ENCODE measurements at regions not wholly inside any gene's neighbourhood (a gene's known extent, or its start where the extent isn't known, plus 50 kb on each side); places are given as distances from the start of the nearest gene placed in this dataset.

DNA sequence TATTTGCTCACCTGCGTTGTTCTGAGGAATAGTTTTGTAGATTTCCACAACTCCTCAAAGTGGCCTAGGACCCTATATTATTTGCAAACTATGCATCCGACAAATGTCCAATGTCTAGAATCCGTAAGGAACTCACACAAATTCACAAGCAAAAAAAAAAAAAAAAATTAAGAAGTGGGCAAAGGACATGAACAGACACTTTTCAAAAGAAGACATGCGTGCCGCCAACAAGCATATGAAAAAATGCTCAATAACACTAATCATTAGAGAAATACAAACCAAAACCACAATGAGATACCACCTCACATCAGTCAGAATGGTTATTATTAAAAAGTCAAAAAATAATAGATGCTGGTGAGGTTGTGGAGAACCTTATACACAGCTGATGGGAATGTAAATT lies 398.5 kb upstream of the PROK2 start:
- DNase-seq (ENCODE audit: low read depth, low spot score), result no peak

DNA sequence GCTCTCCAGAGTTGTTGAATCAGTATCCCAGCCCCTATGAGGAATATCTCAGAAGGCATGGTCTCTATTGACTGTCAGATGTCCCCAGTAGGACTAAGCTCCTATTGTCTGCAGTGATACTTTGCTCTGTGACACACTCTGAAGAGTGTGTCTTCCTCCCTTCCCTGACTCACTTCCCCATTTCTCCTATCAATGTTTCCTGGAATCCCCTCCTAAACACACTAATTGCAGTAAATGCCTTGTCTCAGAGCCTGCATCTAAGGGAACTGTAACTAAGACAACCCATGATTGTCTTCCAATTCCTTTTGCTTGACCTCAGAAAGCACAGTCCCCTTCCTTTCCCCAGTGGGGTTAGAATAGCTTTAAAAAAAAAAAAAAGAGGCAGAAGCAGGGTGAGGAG lies 397.3 kb upstream of the PROK2 start:
- DNase-seq (ENCODE audit: low read depth, low spot score), result no peak

DNA sequence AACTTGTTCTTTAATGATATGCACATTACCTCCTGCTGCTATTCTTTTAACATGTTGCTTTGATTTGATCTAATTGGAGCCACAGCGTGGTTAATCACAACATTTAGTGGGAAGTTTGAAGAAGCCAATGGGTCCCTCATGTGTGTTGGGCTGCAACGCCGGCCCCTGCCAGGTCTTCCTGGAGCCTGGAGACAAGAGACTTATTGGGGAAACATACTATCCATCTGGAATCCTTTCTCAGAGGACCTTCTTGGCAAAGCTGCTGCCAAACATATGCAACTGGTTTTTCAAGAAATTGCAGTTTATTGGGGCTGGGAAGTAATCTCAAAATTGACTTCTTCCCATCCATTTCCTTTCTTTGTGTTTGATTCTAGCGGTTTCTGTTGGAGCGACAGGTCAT lies 396.3 kb upstream of the PROK2 start:
- DNase-seq (ENCODE audit: low read depth, low spot score), result no peak

DNA sequence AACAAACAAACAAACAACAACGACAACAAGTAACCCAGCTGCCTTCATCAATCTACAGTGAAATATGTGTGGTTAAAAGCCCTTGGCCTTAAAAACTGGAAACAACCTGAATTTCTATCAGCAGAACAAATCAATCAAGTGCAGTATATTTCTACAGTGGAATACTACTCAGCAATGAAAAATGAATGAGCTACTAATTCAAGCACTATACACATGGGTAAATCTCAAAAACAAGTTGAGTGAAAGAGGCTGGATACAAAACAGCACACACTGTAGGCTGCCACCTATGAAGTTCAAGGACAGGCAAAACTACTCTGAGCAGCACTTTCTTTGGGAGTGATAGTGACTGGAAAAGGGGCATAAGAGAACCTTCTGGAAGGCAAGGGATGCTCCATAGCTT lies 395.5 kb upstream of the PROK2 start:
- no peak for DNase-seq (ENCODE audit: low read depth, low spot score)

DNA sequence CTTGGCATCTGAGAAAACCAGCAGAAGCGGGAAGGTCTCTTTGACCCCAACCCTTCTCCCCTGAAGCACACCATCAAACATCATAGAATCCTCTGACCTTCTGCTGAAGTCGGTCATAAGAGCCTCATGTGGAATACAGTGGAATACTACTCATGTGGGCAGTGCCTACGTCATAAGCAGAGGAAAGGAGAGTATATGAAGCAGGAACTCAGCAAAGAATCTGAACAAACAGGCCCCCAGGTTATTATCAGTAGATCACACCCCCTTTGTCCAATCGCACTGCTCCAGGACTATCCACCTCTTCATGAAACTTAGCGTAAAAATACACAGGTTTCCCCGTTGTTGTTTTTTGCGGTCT lies 394.1 kb upstream of the PROK2 start:
- DNase-seq (ENCODE audit: low read depth, low spot score), result no peak

DNA sequence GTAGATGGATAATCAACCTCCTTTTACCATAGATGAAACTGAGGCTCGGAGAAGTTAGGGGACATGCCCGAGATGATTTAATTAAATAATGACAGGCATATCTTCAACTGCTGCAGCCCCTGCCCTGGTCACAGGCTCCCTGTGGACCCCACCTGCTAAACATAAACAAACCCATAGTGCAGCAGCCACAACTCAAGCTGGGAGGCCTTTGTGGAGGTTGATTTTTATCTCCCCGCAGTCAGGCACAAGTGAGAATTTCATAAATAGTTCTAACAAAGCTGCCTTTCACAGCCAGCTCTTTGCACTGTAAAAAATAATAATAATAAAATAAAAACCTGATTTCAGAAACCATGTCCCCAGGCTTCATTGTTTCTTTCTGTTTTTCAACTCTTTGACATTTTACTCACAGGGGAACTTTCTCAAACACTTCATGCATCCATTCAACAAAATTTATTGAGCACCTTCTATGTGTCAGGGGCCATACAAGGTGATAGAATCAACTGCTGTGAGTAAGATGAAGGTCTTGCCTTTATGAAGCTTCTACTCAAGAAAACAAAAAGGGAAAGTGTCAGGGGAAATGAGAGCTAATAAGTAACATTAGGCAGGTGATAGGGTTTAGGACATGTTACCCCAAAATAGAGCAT lies 393.6 kb upstream of the PROK2 start:
- no peak for DNase-seq (ENCODE audit: low read depth, low spot score)

DNA sequence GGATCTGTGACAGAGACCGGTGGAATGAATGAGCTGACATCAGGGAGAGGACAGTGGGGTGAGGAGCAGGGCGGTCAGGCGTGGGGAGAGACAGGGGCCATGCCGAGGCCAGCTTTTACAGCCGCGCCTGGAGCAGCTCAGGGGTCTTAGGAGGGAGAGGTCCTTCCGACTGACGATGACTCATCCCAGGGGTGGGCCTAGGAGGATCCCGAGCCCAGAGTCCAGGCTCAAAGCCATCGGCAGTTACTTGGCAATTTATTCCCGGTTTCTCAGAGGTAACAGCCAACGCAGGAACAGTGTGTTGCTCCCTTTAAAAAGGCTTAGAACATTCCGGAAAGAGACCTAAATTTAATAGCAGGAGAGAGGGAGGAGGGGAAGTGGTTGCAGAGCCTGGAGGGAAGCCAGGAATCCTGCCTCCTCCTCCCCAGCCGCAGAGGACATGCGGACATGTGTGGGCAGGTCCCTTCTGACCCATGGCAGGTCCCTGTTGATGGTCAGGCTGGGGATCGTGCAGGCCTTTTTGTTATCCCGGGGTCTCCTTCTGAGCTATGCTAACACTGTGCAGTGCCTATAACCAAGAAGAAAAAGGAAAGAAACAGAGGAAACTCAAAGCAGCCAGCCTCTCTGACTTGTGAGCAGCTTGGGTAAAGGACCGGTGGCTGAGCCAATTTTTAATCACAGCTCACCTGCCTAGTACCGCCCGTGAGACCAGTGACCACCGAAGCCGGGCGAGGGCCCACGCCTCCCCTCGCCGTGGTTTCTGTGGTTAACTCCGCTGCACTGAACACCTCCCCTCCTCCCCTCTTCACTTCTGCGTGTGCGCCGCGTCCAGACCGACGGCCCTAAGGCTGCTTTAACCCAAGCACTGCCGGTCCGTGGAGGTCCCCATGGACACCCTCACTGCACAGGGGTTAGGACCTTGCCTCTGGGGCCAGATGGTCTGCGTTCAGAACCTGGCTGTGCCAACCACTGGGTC lies 392.4 kb upstream of the PROK2 start:
- peak; percentile 32 for DNase-seq (ENCODE audit: low read depth, low spot score)

DNA sequence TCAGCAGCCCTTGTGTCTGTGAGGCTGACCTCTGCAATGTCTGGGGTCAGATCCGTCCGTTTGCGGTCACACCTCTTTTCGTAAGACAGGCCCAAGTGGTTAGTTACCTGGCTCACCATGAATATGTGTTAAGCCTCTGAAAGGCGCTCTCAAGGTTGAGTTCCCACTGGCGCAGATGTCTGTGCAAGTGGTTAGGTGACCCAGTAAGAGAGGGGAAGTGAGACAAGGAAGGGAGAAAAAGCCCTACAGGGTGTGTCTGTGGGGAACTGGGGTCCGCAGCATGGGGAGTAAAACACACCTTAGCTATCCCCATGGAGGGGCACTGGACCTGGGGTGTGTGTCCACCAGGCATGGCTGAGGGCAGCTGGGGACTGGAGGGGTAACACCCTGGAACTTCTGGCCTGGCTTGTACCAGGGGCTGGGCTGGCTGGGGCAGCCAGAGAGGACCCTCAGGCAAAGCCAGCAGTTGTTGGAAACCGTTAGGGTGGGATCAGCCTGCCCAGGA lies 391.6 kb upstream of the PROK2 start:
- no peak for DNase-seq (ENCODE audit: low read depth, low spot score)

DNA sequence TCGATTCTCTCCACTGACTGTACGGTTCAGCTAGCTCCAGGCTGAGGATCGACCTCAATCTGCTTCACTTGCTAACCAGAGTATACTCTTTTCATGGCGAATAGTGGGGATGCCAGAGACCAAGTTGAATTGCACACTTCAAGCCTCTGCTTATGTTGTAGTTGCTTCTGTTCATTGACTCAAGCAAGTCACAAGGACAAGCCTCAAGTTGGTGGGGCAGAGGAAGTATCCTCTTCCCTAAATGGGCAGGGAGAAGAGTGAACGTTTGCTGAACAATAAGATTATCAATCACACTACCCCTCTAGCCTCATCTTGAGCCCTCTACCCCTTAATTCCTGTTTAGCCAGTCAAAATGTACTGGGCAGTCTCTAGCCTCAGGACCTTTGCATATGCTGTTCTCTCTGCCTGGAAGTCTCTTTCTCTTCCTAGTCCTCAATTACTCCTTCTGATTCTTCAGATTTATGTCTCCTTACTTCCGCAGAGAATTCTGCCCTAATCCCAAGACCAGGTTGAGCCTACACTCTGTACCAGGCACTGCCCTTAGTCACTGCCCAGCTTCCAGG lies 390.4 kb upstream of the PROK2 start:
- DNase-seq (ENCODE audit: low read depth, low spot score), result no peak

DNA sequence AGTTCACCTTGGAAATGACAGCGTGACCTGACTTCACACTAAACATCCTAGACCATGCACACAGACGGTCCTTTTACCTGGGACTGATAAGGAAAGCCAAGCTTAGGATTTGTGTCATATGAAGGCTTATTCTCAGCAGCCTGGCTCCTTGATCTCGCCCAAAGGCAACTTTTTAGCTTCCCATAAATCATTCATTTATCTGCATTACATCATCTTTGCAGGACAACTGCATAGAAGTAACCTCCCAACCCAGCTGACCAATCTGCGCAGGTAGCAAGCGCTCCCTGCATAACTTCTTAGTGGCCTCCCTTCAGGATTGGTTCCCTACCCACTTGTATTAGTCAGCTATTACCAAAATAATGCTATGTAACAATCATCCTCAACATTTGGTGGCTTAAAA lies 389.9 kb upstream of the PROK2 start:
- DNase-seq (ENCODE audit: low read depth, low spot score), result no peak

DNA sequence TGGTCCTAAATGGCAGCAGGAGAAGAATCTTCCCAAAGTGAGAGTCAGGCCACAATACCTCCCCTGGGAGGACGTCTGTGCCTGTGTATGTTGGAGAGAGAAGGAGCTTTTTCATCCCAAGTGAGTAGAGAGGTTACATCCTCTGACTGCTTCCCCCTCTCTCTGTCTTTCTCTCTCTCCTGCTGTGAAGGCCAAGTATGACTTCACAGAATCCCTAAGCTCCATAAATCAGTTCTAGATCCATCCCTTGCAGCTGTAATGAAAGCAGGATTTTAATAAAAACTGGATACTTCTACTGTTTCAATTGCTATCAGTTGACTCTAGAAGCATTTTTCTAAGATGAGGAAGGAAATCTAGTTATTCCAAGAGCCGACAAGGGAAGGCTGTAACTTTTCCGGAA lies 389.1 kb upstream of the PROK2 start:
- DNase-seq (ENCODE audit: low read depth, low spot score), result no peak

DNA sequence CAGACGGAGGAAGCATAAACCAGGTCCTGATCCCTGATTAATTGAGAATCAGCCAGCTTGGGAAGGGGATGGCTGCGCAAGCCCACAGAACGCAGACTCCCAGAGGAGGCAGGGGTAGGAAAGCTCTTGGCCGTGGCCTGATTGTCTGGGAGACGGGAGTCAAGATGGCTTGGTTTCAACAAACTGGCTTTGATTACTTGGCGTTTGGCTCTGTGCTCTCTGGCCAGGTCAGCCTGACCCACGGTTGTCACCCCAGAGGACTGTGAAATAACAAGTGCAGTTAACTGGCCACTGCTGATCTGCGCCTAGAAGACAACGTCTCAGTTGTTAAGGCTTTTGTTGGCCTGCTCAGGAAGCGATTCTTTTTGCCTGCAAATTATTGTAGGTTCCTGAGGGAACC lies 387.0 kb upstream of the PROK2 start:
- DNase-seq (ENCODE audit: low read depth, low spot score), result no peak

DNA sequence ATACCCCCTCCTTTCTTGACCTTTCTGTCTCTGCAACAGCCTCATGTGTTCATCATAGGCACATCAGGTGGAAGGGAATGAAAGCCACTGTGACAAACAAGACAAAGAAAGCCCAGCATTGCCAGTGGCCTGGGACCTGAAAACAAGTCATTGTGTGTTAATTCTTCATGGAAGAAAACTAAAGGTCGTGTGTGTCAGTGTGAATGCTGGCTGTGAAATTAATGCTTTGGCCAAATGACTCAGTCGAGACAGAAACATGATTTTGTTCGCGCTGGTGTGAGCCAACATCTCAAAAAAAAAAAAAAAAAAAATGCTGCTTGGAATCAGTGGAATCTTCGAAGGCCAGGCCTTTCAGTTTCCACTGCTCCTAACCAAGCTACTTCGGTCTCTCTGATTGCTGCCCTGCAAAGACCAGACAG lies 386.5 kb upstream of the PROK2 start:
- DNase-seq (ENCODE audit: low read depth, low spot score), result peak; percentile 56

DNA sequence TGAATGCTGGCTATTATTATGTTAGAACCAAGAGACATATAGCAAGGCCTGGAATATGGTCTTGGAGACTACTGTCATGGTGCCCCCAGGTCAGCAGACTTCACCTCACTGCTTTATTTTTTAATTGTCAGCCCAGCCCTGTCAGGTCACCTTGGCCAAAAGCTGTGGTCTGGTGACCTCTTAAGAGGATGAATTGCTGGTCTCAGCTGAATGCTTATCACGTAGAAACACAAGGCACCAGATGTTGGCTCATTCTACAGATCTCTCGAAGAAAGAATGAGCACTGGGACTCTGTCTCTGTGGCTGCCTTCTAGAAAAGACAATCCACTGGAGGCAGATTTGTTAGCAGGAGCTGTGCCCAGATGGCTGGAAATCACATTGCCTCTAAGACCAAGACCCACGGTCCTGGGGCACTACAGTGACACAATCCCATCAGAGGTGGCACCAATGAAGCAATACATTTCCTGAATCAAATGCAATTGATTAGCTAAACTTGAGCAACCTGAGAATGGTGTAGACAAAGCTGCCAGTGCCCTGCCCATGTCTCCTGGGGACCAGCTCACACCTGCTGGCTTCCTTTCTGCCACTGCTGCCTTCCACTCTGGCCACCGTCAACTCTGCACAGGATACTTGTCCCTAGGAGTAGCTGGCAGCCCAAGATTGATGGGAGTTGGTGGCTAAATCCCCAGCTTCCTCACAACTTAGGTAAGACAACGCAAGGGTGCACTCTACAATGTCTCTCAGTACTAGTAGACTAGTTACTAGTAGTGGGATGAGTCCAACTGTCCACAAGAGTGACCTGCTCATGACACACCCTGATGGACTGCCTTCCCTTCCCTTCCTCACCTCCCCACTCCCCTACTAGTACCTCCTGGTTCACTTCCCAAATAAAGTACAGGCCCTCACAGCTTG lies 384.9 kb upstream of the PROK2 start:
- no peak for DNase-seq (ENCODE audit: low read depth, low spot score)

DNA sequence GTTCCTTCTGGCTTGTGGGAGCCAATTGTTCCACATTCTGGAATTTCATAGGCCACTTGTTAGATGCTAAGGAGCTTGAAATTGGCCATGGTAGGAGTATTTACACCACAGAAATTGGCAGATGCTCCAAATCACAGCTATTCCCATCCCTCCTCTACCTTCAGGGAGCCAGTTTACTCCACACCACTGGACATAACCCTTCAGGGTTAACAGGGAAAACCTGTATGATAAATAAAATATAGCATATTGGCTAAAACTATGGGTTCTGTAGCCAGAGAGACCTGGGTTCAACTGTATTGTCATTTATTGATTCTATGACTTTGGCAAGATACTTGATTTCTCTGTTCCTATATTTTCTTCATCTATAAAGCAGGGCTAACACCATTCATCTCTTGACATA lies 384.2 kb upstream of the PROK2 start:
- DNase-seq (ENCODE audit: low read depth, low spot score), result no peak

DNA sequence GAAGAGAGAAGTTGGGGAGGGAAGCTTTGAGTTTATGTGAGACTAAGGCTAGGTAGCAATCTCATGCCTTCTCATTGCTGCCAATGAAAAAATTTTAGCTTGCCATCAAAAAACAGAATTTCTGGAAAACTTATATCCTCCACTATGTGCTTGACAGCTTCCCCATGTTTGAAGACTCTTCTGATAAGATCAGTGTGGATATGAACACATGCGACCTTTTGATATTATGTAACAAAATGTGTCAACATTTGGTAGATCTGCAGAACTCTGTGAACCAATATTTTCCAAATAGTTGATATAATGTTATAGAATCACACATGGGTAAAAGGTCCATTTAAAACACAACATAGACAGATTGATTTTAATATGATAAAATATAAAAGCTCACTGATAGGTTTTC lies 380.9 kb upstream of the PROK2 start:
- no peak for DNase-seq (ENCODE audit: low read depth, low spot score)

DNA sequence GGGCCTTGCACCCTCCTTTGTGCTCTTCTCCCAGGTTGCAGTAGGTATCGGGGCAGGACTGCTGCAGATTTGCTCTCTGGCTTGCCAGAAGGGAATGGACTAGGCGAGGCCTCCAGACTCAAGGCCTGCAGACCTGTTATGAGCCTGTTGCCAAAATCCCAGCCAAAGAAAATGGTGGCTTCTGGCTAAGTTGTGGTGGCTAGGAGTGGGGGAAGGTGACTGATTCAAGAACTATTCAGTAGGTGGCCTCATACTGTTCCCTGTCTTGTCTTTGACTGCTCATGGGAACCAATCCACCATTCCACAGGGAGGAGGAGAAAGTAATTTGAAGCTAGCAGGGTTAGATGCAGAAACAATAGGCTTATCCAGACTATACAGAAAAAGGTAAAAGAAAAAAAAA lies 380.4 kb upstream of the PROK2 start:
- DNase-seq (ENCODE audit: low read depth, low spot score), result peak; percentile 26

DNA sequence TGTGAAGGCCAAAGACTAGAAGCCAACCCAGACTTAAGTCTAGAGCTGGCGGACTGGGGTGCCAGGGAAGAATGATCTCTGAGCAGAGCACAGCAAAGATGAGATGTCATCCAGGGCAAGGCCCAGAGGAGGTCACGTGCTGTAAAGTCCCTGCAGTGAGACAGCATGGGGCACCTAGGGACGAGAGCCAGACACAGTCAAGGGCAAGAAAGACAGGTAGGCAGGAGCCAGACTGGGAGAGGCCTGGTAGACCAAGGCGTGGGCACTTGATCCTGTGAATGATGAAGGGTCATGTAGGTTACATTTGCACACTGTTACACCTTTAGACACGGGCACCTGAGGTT lies 379.7 kb upstream of the PROK2 start:
- DNase-seq (ENCODE audit: low read depth, low spot score), result no peak

DNA sequence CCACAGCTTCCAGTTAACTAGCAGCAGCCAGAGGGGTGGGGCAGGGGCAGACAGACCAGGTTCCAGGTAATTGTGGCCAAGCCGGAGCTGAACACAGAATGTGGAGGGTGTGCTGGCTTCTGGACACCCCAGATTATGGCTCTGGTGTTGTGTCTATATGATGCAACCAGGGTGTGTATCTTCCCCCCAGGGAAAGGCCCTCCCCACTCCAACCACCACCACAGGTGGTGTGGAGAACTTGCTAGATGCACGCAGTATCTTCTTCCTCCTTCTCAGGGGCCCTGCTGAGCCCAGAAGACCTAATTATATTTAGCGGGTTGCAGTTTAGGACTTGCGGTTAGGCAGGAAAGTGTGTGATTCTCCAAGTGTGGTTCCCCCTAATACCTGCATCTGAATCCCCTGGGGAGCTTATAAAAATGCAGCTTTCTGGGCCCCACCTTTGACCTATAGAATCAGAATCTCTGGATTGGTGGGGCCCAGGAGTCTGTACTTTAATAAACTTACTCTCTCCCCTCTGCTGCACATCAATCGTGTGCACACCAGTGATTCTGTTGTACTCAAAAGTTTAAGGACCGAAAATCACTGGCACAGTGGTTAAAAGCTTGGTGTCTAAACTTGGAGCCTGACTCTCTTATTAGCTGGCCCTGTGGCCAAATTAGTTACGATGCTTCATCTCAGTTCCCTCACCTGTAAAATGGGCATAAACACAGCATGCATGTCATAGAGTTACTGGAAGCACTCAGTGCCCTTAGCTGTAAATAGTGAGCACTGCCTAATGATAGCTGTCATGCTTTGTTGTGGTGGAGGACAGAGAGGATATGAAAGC lies 379.1 kb upstream of the PROK2 start:
- no peak for DNase-seq (ENCODE audit: low read depth, low spot score)

DNA sequence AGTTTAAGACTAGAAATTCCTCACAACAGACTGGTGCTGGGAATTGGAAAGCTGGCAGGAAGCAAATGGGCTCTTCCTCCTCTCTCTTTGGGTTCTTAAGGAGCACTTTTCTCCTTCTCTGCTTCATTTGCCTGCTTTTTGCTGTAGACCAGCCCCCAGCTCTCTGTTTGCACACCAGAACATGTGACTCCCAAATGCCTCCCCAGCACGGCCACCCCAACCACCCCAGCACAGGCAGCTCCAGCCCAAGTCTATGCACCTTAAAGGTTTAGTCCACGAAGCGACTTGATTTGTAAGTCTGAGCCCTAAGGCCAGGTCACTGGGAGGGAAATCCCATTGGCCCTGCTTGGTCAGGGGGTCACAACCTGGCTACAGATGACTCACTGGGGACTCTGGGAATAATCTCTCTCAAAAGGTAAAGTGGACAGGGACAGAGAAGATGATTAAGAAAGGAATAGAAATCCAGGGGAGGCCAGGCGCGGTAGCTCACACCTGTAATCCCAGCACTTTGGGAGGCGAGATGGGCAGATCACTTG lies 377.8 kb upstream of the PROK2 start:
- DNase-seq (ENCODE audit: low read depth, low spot score), result no peak

All from astrocyte of the hippocampus (primary cell).